ENCODE measurements at regions not wholly inside any gene's neighbourhood (a gene's known extent, or its start where the extent isn't known, plus 50 kb on each side); places are given as distances from the start of the nearest gene placed in this dataset.

DNA sequence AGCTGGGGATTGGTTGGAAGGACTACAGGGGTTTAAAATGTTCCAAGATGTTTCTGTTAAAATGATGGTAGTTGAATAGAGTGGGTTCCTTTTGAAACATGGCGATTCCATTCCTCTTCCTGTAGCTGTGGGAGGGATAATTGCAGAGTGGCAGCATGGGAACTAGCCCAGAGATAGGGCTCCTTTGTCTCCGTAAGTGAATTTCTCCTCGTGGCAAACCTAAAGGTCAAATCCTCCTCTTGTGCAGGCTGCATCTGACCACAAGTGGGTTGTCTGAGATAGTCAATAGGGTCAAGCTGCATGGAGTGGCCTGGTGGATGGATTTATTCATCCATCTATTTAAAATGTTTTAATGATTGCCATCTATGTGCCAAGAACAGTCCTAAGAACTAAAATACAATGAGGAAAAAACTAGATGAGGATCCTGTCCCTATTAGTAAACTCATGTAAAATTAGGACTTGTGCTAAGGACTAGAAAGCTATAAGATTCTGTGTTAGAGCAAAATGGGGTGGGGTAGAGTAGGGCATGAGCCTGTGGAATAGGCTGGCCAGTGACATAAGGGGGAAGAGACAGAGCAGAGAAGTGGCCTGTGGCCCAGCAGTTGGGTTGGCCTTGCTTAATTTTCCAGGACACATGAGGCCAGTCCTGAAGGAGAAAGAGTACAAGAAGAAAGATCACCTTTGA lies 89.1 kb upstream of the IVNS1ABP start:
- DNase-seq: no peak
- Mint-ChIP-seq H3K4me3 (no peak overlapping the region), H3K9me3 (peaks cover 21% of the 10 kb centered on the region), H3K27me3 (ENCODE audit: insufficient read depth) (peaks cover 7% of the 10 kb centered on the region), H3K36me3 (ENCODE audit: low read depth) (peaks cover 16% of the 10 kb centered on the region; the same call in 1 of the 2 replicates), H3K4me1 (ENCODE audit: low read depth) (peaks cover 27% of the 10 kb centered on the region), H3K27ac (no peak overlapping the region)
- TF ChIP-seq CTCF (IDR thresholded peaks at IDR 0.05): no peak

- Mint-ChIP-seq H3K36me3 (ENCODE audit: low read depth) (peaks cover 16% of the 10 kb centered on the region; the same call in 1 of the 2 replicates), H3K4me1 (ENCODE audit: low read depth) (peaks cover 38% of the 10 kb centered on the region), H3K27ac (no peak overlapping the region), H3K4me3 (peak overlapping the region; percentile 81), H3K9me3 (peaks cover 21% of the 10 kb centered on the region), H3K27me3 (ENCODE audit: insufficient read depth) (peaks cover 7% of the 10 kb centered on the region)
- no peak for TF ChIP-seq CTCF (IDR thresholded peaks at IDR 0.05)
- DNase-seq: no peak
These were observed 88.0 kb upstream of the IVNS1ABP start for GRCh38 chr1:185404907-185405568.

DNA sequence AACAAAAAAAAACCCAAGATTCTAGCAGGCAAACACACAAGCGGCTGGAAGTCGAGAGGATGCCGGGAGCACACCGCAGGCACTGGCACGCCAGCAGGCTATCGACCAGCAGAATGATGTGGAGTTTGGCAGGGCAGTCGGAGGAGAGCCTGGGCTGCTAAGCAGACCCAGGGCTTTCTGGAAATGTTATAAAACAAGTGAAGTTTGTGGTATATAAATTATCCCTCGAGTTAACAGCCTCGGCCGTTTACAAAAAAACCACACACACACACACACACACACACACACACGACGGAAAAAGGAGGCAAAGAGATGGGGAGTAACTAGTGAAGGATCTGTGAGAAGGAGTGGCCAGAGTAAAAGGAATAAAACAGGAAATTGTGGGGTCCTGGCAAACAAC lies 87.2 kb upstream of the IVNS1ABP start:
- H3K4me3 Mint-ChIP-seq: peak overlapping the region; percentile 81
- peaks cover 7% of the 10 kb centered on the region for H3K27me3 Mint-ChIP-seq (ENCODE audit: insufficient read depth)
- TF ChIP-seq CTCF (IDR thresholded peaks at IDR 0.05): no peak
- peaks cover 44% of the 10 kb centered on the region for H3K4me1 Mint-ChIP-seq (ENCODE audit: low read depth)
- peak overlapping the region; percentile 47 for H3K27ac Mint-ChIP-seq
- peak; percentile 35 for DNase-seq
- H3K9me3 Mint-ChIP-seq: peaks cover 20% of the 10 kb centered on the region
- H3K36me3 Mint-ChIP-seq (ENCODE audit: low read depth): peaks cover 14% of the 10 kb centered on the region; the same call in 1 of the 2 replicates

- Mint-ChIP-seq H3K4me3 (peak overlapping the region; percentile 74; the same call in 1 of the 2 replicates), H3K4me1 (ENCODE audit: low read depth) (peaks cover 38% of the 10 kb centered on the region)
- DNase-seq: no peak
These were observed 85.9 kb upstream of the IVNS1ABP start for GRCh38 chr1:185402930-185403329.

GRCh38 chr1:185401019-185401418 lies 84.0 kb upstream of the IVNS1ABP start:
- H3K27ac Mint-ChIP-seq: peak overlapping the region; percentile 60
- no peaks in the 10 kb centered on the region for H3K27me3 Mint-ChIP-seq (ENCODE audit: insufficient read depth)
- H3K4me1 Mint-ChIP-seq (ENCODE audit: low read depth): peaks cover 38% of the 10 kb centered on the region
- TF ChIP-seq CTCF (IDR thresholded peaks at IDR 0.05): no peak
- no peak for DNase-seq
- 0 out of 2 replicates have a peak overlapping the region, but pooled peaks have one; percentile 15 for H3K4me3 Mint-ChIP-seq
- no peaks in the 10 kb centered on the region for H3K9me3 Mint-ChIP-seq
- H3K36me3 Mint-ChIP-seq (ENCODE audit: low read depth): no peaks in the 10 kb centered on the region

More at GRCh38 chr1:185402930-185403329, 85.9 kb upstream of the IVNS1ABP start:
- H3K27me3 Mint-ChIP-seq (ENCODE audit: insufficient read depth): peaks cover 3% of the 10 kb centered on the region
- peaks cover under 1% of the 10 kb centered on the region; the same call in 1 of the 2 replicates for H3K36me3 Mint-ChIP-seq (ENCODE audit: low read depth)
- no peak overlapping the region for H3K27ac Mint-ChIP-seq
- no peak for TF ChIP-seq CTCF (IDR thresholded peaks at IDR 0.05)
- H3K9me3 Mint-ChIP-seq: peaks cover 9% of the 10 kb centered on the region

Data from HFFc6 (cell line).